ENCODE measurements at regions not wholly inside any gene's neighbourhood (a gene's known extent, or its start where the extent isn't known, plus 50 kb on each side); places are given as distances from the start of the nearest gene placed in this dataset.

GRCh38 chr4:36394352-36394903 is 113.0 kb downstream of the DTHD1 start:
- peak; percentile 38 for DNase-seq (ENCODE audit: low read depth)

GRCh38 chr4:36399762-36400353 is 118.4 kb downstream of the DTHD1 start:
- peak; percentile 36 for DNase-seq (ENCODE audit: low read depth)

- DNase-seq (ENCODE audit: low read depth), result peak; percentile 10
Measured at GRCh38 chr4:36402008-36402758, 120.8 kb downstream of the DTHD1 start.

DNA sequence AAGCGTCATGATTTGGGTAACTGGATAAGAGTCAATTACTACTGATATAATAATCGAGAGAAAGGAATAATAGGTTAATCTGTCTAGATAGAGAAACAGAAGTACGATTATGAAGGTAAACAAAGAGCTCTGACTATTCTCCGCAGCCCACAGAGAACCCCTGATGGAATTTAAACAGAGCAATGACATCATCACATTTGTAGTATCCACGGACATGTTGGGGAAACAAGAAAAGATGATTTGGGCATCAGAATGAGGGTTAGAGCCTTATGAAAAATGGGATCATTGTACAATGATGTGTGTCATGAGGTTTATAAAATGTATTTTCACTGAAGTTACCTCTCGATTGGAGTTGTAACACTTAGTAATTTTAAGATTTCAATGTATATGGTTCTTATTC is 129.9 kb downstream of the DTHD1 start:
- no peak for DNase-seq (ENCODE audit: low read depth)

DNA sequence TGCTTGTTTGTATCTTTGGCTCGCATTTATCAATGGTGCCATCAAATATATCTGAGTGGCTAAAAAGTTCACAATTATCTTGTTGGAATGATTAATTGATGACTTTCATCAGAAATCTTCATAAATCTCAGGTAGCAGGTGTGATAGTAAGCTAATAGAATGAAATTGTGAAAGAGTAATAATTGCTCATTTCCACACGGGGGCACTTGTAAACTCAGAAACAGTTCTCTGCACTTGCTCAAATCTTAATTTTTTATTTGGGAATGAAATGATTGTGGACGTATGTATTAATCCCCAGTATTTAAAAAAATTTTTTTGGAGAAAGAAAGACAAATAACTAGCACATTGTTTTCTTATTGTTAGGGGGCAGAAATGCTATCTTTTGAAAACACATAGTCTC is 132.8 kb downstream of the DTHD1 start:
- no peak for DNase-seq (ENCODE audit: low read depth)

DNA sequence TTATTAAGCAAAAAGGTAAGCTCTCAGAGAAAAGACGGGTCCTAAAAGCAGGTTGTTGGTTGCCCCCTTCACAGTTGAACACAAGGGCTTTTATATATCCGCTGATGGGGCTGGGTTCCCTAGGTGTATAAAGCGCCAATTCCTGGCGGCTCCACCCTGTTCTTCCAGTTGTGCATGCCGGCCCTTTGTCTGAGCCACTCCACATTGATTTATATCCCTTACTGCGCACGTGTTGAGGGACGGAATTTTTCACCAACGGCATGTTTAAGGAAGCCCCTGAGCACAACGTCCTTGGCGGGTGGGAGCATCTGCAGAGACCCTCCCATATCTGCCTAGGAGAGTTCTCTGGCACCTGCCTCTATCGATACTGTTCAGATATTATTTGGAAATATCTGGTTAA is 135.7 kb downstream of the DTHD1 start:
- no peak for DNase-seq (ENCODE audit: low read depth)

DNA sequence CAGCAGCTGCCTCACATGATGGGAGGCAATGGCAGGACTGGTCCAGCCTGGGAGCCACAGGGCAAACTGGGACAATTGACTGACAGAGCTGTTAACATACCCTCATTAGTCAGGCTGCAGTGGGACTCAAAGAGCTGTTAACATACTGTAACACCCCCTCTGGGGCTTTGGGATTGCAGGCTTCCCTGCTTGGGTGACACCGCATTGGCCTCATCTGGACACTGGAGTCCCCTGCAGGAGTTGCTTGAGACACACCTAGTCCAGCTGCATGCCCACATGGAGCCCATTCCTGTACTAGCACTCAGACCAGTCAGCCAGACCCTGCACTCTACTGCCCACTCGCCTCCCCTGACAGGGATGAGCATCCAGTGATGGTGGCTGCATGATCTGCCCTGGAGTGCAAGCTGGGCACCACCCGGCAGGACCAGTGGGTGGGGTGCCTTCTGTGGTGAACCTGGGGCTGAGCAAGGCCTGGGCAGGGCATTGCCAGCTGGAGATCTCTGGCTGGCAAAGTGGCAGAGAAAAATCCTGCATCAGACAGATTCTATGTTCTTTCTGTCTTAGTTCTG is 138.8 kb downstream of the DTHD1 start:
- DNase-seq (ENCODE audit: low read depth), result no peak

GRCh38 chr4:36422607-36423006 is 141.2 kb downstream of the DTHD1 start:
- DNase-seq (ENCODE audit: low read depth), result no peak

DNA sequence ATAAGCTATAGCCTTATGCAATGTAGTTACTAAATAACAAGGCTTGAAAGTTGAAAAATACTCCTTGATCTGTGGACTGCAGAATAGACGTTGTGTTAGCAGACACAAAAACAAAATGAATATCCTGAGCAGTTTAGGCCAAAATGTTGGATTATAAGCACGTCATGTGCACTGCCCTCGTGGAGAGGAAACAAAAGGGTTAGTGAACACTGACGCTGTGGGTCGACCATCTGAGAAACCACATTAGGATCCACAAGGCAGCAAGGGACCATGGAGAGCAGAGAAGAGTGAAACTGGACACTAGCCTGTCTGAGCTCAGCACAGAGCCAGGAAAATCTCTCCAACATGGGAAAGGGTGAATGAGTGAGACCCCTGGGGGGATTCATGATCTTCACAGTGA is 145.3 kb downstream of the DTHD1 start:
- no peak for DNase-seq (ENCODE audit: low read depth)

DNA sequence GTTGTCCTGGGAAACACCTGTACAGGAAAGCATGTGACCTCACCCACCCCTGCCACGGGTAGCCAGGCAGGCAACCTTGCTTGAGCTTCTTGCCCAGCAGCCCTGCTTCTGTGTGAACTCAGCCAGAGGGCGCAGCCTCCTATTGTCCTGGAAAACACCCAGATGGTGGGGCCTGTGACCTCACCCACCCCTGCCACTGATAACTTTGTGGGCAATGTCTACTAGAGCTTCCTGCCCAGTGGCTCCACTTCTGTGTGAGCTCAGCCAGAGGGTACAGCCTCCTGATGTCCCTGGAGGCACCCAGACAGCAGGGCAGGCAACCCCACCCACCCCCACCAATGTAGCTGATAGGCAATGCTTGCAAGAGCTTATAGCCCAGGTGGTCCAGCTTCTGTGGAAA is 146.3 kb downstream of the DTHD1 start:
- DNase-seq (ENCODE audit: low read depth), result no peak

DNA sequence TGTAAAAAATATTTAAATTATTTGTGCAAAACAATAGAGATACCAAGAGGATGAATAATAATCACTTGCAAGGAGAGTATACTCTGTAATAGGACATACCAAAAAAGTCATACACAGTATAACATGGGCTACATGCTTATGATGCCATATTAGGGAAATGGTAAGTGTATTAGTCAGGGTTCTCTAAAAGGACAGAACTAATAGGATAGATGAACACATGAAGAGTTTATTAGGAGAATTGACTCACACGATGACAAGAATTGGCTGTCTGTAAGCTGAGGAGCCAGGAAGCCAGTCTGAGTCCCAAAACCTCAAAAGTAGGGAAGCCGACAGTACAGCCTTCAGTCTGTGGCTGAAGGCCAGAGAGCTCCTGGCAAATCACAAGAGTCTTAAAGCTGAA is 151.2 kb downstream of the DTHD1 start:
- no peak for DNase-seq (ENCODE audit: low read depth)

- no peak for DNase-seq (ENCODE audit: low read depth)
Measured at GRCh38 chr4:36439556-36439955, 158.1 kb downstream of the DTHD1 start.

GRCh38 chr4:36445480-36445879 is 164.1 kb downstream of the DTHD1 start:
- DNase-seq (ENCODE audit: low read depth), result no peak

GRCh38 chr4:36446275-36446674 is 164.9 kb downstream of the DTHD1 start:
- DNase-seq (ENCODE audit: low read depth), result no peak

DNA sequence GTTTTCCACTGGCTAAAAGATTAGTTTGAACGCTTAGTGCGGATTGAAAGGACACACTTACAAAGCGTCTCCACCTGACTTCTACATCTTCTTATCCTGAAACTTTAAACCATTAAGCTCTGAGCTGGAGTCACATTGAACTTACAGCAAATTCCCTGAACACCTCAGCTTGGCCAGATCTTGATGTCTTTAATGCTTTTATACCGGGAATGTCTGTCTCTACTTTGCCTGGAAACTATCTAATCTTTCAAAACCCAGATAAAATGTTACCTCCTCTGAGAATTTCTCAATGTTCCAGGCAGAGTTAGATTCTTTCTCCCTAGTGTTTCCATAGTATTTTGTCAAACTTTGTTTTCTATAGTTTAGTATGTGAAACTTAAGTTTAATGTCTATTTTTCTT is 179.9 kb downstream of the DTHD1 start:
- DNase-seq (ENCODE audit: low read depth), result no peak

DNA sequence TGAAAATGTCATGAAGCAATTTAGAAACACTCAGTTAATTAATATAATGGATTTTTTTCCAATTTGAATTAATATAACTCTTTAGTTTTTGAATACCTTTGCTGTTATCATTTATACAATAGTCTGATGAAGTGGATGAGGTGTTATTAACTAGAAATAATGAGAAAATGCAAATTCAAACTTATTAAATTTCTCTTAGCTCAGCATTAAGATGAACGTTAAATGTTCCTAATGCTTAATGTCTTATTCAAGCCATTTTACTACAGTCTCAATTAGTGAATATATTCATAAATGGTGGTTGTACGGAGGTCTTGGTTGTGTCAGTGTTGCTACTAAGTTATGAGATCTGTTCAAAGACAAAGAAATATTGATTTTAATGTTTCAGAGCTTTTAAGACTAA is 186.3 kb downstream of the DTHD1 start:
- no peak for DNase-seq (ENCODE audit: low read depth)

DNA sequence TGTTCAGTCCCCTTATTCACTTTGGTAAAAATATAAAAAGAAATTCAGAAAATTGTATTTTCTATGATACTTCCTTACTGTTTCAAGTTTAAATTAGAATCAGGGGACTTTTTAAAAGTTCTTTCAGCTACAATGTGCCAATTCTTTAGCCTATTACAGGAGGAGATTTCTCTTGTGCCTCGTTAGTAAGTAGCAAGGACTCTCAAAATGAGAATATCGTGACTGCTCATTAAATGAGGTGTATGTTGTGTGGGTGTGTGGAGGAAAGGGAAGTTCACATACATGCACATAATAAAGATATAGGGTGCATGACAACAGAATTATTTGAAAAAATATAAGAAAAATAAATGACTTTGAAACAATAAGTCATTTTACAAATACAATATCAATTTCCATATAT is 190.5 kb downstream of the DTHD1 start:
- no peak for DNase-seq (ENCODE audit: low read depth)

DNA sequence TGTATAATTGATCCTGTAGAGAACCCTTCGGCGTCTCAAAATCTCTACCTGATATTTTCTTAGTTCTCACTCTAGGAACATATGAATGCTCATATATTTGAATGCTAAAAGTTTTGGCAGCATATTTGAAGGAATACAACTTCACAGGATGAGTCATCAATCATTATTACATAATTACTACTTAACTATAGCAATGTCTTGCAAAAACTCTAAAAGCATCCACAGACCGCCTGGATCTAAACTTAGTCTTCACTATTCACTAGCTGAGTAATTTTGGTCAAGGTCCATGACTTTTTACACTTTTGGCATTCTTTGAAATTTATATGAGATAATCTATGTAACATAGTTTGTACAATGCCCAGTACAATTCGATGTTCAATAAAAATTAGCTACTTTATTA is 194.7 kb downstream of the DTHD1 start:
- DNase-seq (ENCODE audit: low read depth), result no peak

GRCh38 chr4:36477861-36478260 is 196.4 kb downstream of the DTHD1 start:
- no peak for DNase-seq (ENCODE audit: low read depth)

DNA sequence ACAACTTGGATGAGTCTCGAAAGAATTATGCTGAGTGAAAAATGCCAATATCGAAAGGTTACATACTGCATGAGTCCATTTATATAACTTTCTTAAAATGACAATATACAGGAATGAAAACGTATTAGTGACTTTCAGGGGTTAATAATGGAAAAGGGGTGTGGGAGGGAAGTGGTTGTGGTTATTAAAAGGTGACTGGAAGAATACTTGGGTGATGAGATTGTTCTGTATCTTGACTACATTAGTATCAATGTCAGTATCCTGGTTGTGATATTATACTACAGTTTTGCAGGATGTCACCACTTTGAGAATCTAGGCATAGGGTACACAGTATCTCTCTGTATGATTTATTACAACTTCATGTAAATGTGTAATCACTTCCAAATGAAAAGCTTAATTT is 204.5 kb downstream of the DTHD1 start:
- DNase-seq (ENCODE audit: low read depth), result no peak

GRCh38 chr4:36489798-36490197 is 208.4 kb downstream of the DTHD1 start:
- DNase-seq (ENCODE audit: low read depth), result no peak

DNA sequence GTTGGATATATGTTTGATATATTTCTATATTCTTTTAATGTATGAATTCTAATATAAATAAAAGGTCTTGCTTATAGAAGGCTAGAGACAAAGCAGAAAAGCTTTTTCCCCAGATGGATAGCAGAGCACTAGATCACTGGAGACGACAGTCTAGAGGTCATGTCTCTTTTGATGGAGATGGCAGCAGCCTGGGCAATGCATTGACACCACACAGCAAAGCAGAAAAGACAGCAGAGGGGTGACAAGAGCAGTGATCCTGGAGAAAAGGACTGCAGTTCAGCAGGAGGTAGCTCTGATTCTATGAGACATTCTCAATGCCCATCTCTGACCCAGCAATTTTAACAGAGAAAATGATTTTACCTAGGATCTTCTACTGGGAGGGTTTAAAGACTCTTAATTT is 210.6 kb downstream of the DTHD1 start:
- no peak for DNase-seq (ENCODE audit: low read depth)

GRCh38 chr4:36492590-36492989 is 211.2 kb downstream of the DTHD1 start:
- DNase-seq (ENCODE audit: low read depth), result no peak

All from stimulated activated CD4-positive, alpha-beta T cell treated with anti-CD3 and anti-CD28 coated beads, Interleukin-2, amount 100 ng/mL, for 4 hours (primary cell).